GM13976 (cell line): ENCODE measurements at regions not wholly inside any gene's neighbourhood (a gene's known extent, or its start where the extent isn't known, plus 50 kb on each side); places are given as distances from the start of the nearest gene placed in this dataset.

Experiments used
- DNase-seq: peaks from one replicate; pipeline ENCODE4 v3.0.0; 2012; ENCODE audit warnings: low spot score
- CTCF ChIP-seq: IDR thresholded peaks from 2 replicates; pipeline ENCODE4 v1.5.1; 2012; ENCODE audit warnings: borderline replicate concordance, mild to moderate bottlenecking; ENCODE audit not compliant: insufficient read depth; ENCODE audit errors: extremely low read depth, missing control alignments, control extremely low read depth
- in situ Hi-C: fragments of 300-500 bp; cut with MboI; formaldehyde crosslinking; loops from one replicate; pipeline ENCODE4 v1.12.0; 2022; ENCODE audit warnings: low sequenced_read_pairs, mixed read lengths, inconsistent platforms; ENCODE audit not compliant: unreplicated experiment

GRCh38 chr12:132439333-132439904 lies 50.5 kb upstream of the FBRSL1 start:
- no peak for TF ChIP-seq CTCF
- no peak for DNase-seq
- in situ Hi-C loops = no loop called here

GRCh38 chr12:132438726-132439125 lies 51.2 kb upstream of the FBRSL1 start:
- DNase-seq = no peak
- TF ChIP-seq CTCF = no peak
- in situ Hi-C loops = no loop called here

GRCh38 chr12:132437943-132438700 lies 51.8 kb upstream of the FBRSL1 start:
- no peak for DNase-seq
- in situ Hi-C loops = no loop called here
- no peak for TF ChIP-seq CTCF

GRCh38 chr12:132437252-132437932 lies 52.6 kb upstream of the FBRSL1 start:
- no peak for DNase-seq
- no peak for TF ChIP-seq CTCF
- in situ Hi-C loops = no loop called here

- DNase-seq = no peak
- no peak for TF ChIP-seq CTCF
- in situ Hi-C loops = no loop called here
Observed at GRCh38 chr12:132436791-132437251, 53.1 kb upstream of the FBRSL1 start.

GRCh38 chr12:132435486-132436187 lies 54.3 kb upstream of the FBRSL1 start:
- no peak for TF ChIP-seq CTCF
- in situ Hi-C loops = no loop called here
- no peak for DNase-seq
